ENCODE measurements at regions not wholly inside any gene's neighbourhood (a gene's known extent, or its start where the extent isn't known, plus 50 kb on each side); places are given as distances from the start of the nearest gene placed in this dataset.

GRCh38 chr12:76646366-76646765, 86.8 kb upstream of the OSBPL8 start:
- ChIA-PET RAD21 (ENCODE audit: low non-redundant PET in 1 of 2, low total read pairs in 2 of 2, uncharacterized antibody in 2 of 2, unreplicated experiment in 2 of 2) (no interaction called here), CTCF (no interaction called here), POLR2A (no interaction called here)
- DNase-seq (ENCODE audit: low read depth, low spot score) (no peak), ATAC-seq (no peak)
- H2AFZ ChIP-seq (ENCODE audit: low read depth, low read length, poor library complexity, severe bottlenecking) = no peak overlapping the region
- no peaks in the 10 kb centered on the region for H3K79me2 ChIP-seq (ENCODE audit: insufficient read depth, low read length)
- intact Hi-C loops (cut with micrococcal nuclease) = no loop called here
- H3K4me1 ChIP-seq (ENCODE audit: control insufficient read depth in 1 of 2, insufficient read depth in 2 of 2, low read length in 2 of 2) = peaks cover 0 to 4% of the 10 kb centered on the region in 2 experiments; a peak in 1 of 4 replicates
- H3K27me3 ChIP-seq (ENCODE audit: insufficient read depth, low read length) = no peaks in the 10 kb centered on the region
- no peaks in the 10 kb centered on the region for H3K36me3 ChIP-seq (ENCODE audit: control insufficient read depth in 1 of 2, insufficient read depth in 2 of 2, low read length in 2 of 2)
- no peak overlapping the region for H3K27ac ChIP-seq (ENCODE audit: low read depth, low read length)
- TF ChIP-seq EZH2phosphoT487 (IDR thresholded peaks at IDR 0.05; ENCODE audit: borderline replicate concordance) (no peak), ATF3 (IDR thresholded peaks at IDR 0.05) (no peak), POLR2AphosphoS5 (IDR thresholded peaks at IDR 0.05; ENCODE audit: low read depth, low read length) (no peak), SP1 (IDR thresholded peaks at IDR 0.05; ENCODE audit: low read depth) (no peak), ZBTB33 (IDR thresholded peaks at IDR 0.05; ENCODE audit: extremely low read depth, insufficient replicate concordance, low read length) (no peak), JUND (IDR thresholded peaks at IDR 0.05) (no peak), ZNF274 (IDR thresholded peaks at IDR 0.05; ENCODE audit: low read depth, low read length) (no peak), CTCF (IDR thresholded peaks at IDR 0.05 in 2 of 3, conservative IDR thresholded peaks at IDR 0.05 in 1 of 3; ENCODE audit: borderline replicate concordance in 1 of 3, insufficient read depth in 1 of 3, low read depth in 2 of 3, low read length in 2 of 3) (no peak), EZH2 (IDR thresholded peaks at IDR 0.05) (no peak), RAD21 (IDR thresholded peaks at IDR 0.05; ENCODE audit: low read depth) (no peak), POLR2A (IDR thresholded peaks at IDR 0.05; ENCODE audit: borderline replicate concordance, extremely low read depth, insufficient read depth, insufficient read length) (no peak), CBX3 (IDR thresholded peaks at IDR 0.05; ENCODE audit: low read depth) (no peak), ELF1 (IDR thresholded peaks at IDR 0.05; ENCODE audit: borderline replicate concordance, low read depth) (no peak)
- no TSS peak for BruUV-seq (replicated peaks)
- no peak overlapping the region for H3K4me2 ChIP-seq (ENCODE audit: low read length)
- no peaks in the 10 kb centered on the region for H4K20me1 ChIP-seq (ENCODE audit: insufficient read depth)
- H3K9me3 ChIP-seq (ENCODE audit: control insufficient read depth in 1 of 2, insufficient read depth in 1 of 2, low read depth in 1 of 2, low read length in 2 of 2) = no peaks in the 10 kb centered on the region
- no peaks in the 10 kb centered on the region for H3K9me2 ChIP-seq (ENCODE audit: insufficient read depth)
- no peak overlapping the region for H3K9ac ChIP-seq (ENCODE audit: low read length)
- H3K4me3 ChIP-seq (replicated peaks in 1 of 2; ENCODE audit: low read depth in 1 of 2, low read length in 2 of 2) = no peak overlapping the region

Data from HCT116 (cell line).